ENCODE measurements at regions not wholly inside any gene's neighbourhood (a gene's known extent, or its start where the extent isn't known, plus 50 kb on each side); places are given as distances from the start of the nearest gene placed in this dataset.

DNA sequence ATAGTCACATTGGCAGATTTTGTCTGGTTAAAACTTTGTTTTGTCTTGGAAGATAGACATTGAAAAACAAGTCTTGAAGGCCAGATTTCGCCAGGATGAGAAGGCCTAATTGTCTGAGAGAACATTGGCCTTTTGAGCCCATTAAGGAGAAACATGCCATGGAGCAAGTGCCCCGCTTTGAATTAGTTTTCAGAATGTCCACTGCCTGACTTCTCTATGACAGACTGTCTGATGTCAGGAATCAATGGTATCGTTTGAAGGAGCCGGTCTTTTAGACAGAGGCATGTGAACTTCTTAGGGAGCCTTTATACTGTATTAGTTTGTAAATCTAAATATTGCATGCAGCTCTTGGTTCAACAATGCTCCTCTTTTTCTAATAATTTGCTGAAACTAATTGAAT is 155.9 kb downstream of the DLEU7 start:
- intact Hi-C loops (cut with micrococcal nuclease) = loop anchor here (5.0 kb wide), 1 partner anchor 175 kb away; no protein-coding TSS in a partner anchor

DNA sequence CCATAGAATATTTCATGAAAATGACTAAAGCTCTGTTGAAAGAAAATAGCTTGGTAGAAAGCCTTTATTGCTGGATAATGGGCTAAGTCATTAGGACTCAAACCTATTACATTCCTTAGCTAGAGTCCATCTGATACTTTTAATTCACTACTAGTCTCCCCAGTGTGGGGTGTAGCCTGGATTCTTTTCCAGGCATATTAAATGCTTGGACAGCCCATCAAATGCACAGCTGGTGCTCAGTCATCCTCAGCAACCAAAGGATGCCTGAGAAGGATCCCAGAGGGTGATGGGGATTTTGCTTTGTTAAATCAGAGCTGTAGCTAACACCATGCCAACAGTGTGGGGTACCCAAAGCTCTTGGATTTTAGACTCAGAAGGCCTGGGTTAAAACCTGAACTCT is 153.5 kb downstream of the DLEU7 start:
- intact Hi-C loops (cut with micrococcal nuclease) = no loop called here

DNA sequence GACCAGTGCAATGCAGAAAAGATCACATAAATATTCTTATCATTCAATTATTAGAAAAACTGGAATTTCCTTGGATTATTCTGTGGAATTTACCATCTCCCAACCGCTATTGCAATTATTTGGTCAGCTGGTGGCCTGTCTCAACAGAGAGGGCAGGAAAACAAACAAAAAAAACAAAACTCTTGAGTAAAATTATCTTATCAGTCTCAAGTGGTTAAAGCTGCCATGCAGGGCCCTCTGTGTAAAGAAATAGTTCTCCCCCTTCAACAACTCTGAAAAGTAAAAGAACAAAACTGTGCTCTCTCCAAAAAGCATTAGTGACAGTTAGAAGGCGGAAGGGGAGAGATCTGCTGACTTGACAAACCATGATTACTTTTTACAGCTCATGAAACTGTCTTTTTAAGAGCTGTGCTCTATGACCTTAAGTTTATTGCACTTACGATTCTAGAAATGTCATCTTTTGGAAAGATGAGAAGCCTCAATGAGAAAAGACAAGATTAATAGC is 152.3 kb downstream of the DLEU7 start:
- intact Hi-C loops (cut with micrococcal nuclease) = no loop called here

DNA sequence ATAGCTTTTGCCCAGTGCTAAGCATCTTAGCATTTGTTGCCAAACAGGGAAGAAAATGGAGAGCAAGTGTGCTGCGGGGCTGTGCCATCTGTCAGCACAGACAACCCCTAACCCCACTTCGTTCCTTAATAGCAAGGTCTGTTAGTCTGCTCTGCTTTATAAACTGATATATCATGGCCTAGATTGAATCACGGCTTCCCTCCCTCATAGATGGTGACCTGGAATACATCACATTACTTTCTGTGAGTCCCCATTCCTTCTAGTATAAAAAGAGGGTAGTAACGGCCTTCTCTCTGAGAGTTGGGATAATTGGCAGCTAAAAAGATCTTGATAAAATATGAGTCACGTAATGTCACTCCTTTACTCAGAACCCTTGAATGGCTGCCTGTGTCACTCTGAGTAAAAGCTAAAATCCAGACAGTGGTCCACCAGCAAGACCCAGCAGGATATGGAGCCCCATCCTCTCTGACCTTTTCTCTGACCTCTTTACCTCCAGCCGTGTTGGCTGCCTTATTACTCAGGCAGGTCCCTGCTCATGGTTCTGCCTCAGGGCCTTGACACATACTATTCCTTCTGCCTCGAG is 151.7 kb downstream of the DLEU7 start:
- intact Hi-C loops (cut with micrococcal nuclease) = no loop called here

DNA sequence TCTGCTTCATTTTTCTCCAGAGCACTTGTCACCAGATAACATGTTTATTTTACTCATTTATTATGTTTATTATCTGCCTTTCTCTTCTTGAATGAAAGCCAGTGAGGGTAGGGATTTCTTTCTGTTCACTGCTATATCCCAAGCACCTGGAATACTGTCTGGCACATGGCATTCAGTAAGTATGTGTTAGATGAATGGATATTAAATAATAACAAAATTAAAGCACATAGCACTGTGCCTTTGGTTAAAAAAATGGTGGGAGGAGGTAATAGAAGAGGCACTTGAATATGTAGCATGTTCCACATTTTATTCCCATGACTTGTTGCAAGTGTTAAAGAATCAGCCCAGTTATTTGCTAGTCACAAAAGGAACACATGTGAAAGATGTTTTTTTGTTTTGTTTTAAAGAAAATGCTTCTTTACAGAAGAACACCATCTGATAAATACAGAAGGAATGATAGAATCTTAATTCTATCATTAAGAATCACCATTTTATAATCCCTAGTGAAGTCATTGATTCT is 151.0 kb downstream of the DLEU7 start:
- intact Hi-C loops (cut with micrococcal nuclease) = no loop called here

DNA sequence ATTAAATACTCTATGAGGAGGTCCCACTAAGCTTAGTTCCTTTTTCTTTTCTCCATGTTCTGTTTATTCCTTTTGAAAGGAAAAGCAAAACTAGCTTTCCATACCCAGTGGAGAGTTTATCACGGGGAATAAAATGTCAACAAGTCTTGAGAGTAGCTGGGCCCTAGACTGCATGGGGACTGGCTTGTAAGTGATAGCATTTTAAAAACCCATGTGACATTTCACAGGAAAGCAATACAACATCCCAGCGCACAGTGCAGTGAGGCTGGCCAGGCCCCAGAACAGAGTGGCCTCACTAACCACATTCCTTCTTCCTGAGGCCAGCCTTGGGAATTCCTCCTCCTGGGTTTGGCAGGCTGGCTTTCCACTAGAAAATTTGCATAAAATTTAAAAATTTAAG is 149.8 kb downstream of the DLEU7 start:
- intact Hi-C loops (cut with micrococcal nuclease) = no loop called here

DNA sequence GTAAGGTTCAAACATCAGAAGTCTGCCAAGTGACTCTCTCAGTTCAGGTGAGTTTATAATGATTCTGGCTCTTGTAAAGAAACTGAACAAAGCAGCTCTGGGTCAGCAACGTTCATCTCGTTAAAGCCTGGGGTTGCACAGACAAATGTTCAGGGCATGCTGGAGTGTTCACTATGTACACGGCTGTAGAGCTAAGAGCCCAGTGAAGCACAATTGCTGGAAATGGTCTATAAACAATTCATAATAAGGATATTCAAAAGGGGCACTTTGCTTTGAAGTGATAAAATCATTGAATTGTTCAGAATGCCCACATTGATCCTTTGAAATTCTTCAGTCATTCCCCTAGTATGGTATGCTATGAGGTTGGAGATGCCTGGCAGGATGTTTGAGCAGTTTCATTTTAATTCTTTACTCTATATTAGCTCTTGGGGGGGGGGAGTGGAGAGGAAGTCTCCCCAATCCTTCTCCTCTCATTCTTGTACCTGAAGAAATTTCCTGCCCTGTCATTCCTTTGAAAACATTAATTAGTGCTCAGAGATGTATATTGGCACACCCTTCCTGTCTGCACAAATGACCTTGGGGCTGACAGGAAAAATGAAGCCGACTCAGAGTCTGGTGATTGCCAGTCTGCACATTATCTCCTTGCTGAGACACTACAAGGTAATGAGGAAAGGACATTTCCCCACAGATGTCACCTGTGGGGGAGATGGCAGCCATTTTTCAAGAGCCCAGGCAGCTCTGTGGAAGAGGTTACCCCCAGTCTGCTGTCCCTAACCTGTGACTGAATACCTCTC is 145.5 kb downstream of the DLEU7 start:
- intact Hi-C loops (cut with micrococcal nuclease) = no loop called here

DNA sequence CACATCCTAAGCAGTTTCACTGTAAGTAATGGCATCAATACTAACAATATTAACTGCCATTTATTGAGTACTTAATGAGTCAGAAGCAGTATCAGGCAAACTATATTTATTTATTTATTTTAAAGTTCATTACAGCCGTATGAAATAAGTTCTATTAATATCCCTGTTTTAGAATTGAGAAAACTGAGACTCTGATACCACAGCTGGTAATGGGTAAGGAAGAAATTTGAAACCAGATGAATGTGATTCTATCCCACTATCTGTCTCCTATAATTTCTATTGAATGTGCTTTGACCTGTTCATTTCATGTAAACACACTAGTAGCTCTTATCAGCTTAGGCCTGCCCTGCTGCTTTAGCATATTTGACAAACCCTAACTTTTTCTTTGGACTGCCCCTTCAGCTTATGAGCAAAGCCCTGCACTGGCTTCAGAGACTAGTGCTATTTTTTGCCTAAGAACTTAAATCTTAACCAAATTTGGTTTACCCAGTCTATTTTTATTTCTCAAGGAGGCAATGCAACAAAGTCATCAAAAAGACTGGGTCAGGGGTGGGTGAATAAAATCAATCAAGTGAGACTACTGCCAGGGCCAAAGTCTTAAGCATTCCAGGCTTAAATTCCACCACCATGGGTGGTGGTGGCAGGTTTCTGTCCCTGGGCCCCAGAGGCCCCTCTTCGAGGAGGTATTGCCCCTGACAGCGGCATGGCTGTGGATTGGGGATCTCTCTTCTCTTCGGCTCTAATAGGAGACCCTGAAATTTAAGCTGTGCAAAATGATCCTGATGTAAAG is 143.4 kb downstream of the DLEU7 start:
- intact Hi-C loops (cut with micrococcal nuclease) = no loop called here

DNA sequence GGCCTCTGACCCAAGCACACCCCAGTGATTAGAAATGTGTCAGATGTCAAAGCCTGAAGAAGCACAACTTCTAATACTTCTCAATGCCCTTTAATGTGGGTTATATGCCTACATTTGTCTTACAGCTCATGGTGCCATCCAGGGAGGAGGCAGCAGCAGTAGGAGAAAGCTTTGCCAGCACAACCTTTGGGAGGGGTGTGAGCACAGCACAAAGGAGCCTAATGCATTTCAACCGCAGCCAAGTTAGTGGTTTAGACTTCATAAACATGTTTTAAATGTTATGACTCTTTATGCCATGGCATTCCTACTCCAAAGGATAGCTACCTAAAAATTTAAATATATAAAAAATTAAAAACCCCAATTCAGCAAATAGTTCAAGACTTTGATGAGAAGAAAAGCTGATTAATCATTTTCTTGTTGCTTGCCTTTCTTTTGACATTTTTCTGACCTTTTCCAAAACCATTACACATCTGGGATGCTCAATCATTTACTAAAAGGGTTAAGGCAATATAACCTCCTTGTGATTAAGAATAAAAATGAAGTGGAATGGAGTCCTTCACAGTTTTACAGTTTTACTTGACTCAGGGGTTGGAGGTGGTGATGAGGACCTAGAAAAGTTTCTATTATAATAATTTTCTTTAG is 142.7 kb downstream of the DLEU7 start:
- intact Hi-C loops (cut with micrococcal nuclease) = no loop called here

DNA sequence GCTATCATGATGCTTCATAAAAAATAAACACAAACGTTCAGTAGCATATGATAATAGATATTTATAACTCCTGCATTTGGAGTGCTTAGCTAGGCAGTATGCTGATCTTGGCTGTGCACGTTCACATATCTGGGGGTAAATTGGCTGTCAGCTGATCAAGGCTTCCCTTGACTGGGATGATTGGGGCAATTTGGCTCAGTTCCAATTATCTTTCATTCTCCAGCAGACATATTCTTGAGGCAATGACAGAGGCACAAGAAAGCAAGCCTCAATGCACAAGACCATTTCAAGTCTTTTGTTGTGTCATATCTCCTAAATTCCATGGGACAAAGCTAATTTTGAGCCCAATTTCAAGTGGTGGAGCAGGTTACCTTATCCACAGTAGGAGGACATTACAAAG is 142.0 kb downstream of the DLEU7 start:
- intact Hi-C loops (cut with micrococcal nuclease) = no loop called here

DNA sequence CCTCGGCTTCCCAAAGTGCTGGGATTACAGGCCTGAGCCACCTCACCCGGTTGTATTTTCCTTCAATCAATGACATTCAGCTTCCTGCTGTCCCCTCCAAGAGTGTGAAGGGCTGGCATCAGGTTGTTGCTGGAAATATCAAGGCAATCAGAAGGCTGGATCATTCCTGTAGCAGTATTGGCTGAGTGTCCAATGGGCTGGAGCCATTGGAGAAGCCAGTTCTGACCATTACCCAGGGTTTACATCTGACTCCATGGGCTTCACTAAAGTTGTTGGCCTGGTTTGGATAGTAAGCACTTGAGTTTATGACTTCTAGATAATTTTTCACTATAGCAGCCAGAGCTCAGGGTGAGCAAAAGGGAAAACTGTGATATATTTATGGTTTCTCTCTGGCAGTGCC is 137.0 kb downstream of the DLEU7 start:
- intact Hi-C loops (cut with micrococcal nuclease) = no loop called here

DNA sequence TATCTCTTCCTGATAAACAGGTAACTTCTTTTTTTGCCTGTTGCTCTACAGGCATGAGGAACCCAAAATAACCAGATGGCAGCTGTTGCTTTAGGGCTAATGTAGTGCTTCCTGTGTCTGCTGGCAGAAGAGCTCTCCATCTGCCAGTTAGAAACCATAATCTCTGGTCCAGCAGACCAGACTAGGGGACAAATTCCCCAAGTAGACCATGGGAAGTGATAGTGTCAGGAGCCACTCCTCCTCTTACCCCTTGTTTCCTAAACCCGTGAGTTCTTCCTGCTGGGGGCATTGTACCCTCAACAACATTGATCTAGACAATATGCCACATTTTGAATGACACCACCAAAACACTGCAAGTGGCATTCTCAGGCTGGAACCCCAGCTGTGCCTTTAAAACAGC is 135.9 kb downstream of the DLEU7 start:
- intact Hi-C loops (cut with micrococcal nuclease) = no loop called here

DNA sequence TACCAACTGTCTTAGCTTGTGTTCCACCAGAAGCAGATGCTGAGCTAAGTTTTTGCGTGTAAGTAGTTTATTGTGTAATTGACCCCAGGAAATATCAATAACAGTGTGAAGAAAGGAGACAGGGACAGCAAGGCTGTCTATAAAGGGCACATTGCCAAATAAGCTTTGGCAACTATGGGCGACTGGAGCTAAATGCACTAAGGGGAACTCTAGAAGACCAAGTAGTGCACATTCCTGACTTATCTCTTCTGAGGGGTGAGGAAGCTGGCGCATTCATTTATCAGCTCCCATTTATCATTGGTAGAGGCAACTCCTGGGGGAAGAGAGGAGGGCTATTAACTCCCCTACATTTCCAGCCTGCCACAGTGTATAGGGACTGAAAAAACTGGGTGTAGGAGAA is 135.0 kb downstream of the DLEU7 start:
- intact Hi-C loops (cut with micrococcal nuclease) = no loop called here

DNA sequence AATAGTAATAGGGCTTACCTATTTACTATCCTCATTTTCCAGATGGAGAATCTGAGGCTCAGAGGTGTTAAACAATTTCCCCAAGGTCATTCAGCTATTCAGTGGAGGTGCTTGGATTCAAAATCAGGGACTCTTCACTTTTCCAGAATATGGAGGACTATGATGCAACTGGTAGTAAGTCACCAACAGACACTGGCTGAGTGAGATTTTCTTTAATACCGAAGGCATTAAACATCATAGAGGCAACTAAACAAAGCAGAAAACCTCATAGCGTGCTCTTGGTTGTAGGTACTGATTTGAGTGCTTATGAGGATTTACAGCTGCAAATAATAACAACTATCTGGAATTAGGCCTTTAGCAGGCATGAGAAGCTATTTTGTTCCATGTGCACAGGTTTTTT is 134.4 kb downstream of the DLEU7 start:
- intact Hi-C loops (cut with micrococcal nuclease) = no loop called here

DNA sequence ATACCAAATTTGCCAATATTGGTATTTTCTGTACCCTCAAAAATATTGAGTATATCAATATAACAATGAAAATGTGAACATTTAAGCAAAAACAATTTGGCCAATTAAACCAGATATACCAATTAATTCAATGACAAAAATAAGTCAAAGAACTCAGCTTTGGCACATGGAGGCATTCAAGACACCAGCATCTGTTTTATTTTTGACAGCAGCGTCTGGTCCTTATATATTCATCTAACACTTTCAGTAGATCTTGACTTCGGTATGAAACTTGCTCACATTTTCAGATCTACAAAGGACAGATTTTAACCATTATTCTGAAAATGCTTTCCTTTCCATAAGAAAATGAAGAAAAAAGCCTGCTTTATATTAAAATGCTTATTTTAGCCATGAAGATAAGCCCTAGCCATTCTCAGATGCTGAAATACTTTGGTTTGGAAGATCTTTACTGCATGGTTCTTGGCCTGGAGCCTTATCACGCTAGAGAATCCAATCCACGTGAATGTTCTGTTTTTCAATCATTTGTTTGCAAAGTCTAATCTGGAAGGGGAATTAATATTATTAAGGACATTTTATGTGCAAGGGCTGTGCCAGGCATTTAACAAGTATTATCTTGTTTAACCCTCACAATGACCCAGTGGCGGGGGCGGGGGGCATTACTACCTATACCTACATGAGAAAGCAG is 132.2 kb downstream of the DLEU7 start:
- intact Hi-C loops (cut with micrococcal nuclease) = no loop called here

DNA sequence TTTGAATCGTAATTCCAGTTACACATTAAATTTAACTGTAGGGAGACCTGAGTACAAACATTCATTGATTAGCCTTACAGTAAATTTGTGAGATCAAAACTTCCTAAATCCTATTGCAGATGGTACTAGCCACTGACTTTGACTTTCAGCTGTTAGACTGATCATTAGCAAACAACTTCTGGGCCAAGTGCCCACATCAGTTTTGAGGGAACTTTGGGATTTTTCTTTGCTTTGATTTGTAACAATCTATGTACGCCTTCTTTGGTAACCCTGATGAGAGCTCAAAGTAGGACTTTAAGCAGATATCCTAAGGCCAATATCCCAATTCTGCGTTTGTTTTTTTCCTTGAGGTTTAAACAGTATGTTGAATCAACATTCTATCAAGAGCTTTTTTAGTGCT is 131.5 kb downstream of the DLEU7 start:
- intact Hi-C loops (cut with micrococcal nuclease) = no loop called here

DNA sequence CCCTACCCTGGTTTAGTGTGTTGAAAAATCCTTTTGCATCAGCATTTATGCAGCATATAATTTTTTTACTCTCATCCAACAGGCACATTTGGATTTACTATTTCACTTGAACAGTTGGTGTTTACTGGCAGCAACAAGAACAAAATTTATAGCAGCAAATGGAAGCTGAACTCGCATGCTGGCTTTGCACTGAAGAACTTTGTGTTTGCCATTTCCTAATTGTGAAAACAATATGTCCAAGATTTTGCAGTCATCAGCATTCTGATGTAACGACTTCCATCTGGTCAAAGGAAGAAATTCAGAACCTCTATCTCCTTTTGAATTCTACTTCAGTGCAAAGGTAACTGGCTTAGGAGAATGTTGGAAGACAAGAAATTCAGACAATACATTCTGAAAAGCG is 131.0 kb downstream of the DLEU7 start:
- intact Hi-C loops (cut with micrococcal nuclease) = no loop called here

DNA sequence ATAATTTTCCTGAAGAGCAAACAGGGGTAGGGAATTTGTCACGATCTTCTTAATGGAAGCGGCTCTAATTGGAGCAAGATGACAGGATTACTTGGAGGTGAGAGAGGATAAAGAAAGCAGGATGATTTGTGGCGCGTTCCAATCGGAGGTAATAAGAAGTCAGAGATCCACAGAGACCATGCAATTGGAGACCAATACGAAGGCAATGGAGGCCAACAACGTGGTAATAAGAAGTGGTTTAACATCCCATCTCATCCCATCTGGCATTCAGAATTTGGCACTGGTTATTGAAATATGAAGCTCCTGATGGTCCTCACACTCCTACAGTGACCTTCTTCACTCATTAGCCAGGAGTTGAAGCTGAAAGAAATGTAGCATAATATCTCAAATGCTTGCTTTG is 130.6 kb downstream of the DLEU7 start:
- intact Hi-C loops (cut with micrococcal nuclease) = no loop called here

DNA sequence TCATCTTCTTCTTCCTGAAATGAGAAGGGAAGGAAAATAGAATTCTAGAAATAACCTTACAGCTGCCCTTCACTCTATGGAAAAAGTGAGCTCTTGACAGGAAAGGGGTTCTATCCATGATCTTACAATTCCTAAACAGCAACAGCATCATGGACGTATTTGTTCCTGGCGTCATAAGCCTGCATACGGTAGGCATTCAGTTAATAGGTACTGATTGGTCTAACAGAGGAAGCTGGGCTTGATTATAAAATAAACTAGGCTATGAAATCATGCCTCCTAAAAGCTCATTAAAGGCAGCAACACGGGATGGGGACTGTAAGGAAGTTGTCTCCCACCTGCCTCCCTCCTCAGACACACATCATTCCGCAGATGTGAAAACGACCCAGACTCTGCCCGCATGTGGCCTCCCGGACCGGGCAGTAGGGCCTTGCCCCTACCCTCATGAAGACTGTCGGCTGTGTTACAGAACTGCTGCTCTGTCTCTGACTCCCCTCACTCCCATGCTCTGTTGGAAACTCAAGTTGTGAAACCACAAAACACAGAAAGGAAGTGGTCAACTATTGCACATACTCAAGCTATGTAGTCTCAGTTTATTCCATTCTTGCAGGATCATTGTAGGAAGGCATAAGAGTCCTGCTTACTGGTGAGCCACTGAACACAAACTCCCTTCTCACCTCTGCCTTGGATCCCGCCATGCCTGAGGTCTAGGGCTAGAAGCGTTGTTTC is 129.8 kb downstream of the DLEU7 start:
- intact Hi-C loops (cut with micrococcal nuclease) = no loop called here

DNA sequence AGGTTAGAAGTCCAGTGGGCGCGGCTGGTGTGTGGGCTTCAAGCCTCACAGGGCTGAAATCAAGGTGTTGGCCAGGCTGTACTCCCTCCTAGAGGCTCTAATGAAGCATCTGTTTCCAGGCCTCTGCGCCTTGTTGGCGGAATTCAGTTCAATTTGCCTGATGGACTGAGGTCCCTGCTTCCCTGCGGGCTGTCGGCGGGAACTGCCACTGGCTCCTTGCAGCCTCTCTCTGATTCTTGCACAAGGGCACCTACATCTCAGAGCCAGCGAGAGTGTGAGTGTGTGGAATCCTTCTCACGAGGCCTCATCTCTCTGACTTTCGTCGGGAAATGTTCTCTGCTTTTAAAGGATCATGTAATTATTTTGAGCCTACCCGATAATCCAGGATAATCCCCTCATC is 128.6 kb downstream of the DLEU7 start:
- intact Hi-C loops (cut with micrococcal nuclease) = no loop called here

All from T-helper 2 cell treated with Interferon-gamma antibody and Interleukin-4, amounts not matched to agents 100 ng/mL and 5 ng/mL, for 36 hours (primary cell).